ENCODE measurements at regions not wholly inside any gene's neighbourhood (a gene's known extent, or its start where the extent isn't known, plus 50 kb on each side); places are given as distances from the start of the nearest gene placed in this dataset.
"Not testable (repeated sequence)": the region's sequence is repeated elsewhere in the genome, so short reads cannot be mapped to it uniquely, and the experiment has no call there.

DNA sequence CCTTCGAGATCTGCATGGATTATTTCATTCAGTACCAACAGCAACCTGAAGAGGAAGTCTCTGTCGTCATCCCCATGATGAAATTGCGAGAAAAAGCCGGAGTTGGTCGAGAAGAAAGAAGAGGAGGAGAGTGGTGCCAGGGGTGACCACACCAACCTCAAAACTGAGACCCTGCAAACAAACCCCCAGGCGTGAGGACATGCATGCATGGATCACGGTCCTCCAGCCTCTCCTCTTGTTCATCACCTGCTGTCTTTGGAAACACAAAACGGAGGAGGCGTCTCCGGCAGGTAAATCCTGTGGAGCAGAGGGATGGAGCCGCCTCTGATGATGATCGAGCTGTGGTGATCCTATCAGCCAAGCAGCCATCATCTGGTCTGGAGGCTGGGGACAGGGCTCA, 114.4 kb upstream of the IRX2 start:
- Mint-ChIP-seq H3K27me3 (peaks cover 49% of the 10 kb centered on the region), H3K9me3 (ENCODE audit: low read depth) (no peaks in the 10 kb centered on the region)

DNA sequence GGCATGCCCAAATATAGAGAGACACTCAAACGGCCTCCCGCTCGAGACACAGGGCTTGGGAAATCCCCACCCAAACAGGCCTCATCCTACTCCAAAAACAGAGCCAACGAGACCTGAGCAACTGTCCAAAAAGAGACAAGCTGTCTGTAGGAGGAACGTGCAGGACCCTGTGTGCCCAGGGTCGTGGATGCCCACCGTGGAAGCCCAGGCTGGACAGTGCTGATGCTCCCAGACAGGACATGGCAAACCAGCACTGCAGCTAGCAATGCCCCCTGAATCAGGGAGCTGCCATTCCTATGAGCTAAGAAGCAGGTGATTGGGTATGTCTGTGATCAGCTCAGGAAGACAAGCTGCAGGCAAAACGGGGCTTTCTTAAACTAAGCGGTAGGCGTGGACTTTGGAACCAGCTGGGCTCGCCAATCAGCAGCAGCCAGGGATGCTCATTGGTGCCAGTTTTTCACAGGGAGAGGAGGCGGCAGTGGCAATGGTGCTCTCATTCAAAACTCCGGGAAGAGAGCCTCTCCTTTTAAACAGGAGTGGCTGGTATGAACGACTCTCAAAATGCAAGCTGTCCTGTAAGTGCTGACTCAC, 113.1 kb upstream of the IRX2 start:
- no peaks in the 10 kb centered on the region for H3K9me3 Mint-ChIP-seq (ENCODE audit: low read depth)
- H3K4me3 Mint-ChIP-seq (ENCODE audit: low read depth): no peak overlapping the region
- DNase-seq (ENCODE audit: low spot score, unreplicated experiment): no peak
- H3K27ac Mint-ChIP-seq: no peak overlapping the region
- TF ChIP-seq CTCF (IDR thresholded peaks at IDR 0.05; ENCODE audit: unreplicated experiment): no peak
- H3K36me3 Mint-ChIP-seq (ENCODE audit: insufficient read depth): no peaks in the 10 kb centered on the region
- peaks cover 3% of the 10 kb centered on the region for H3K4me1 Mint-ChIP-seq (ENCODE audit: low read depth)
- peaks cover 41% of the 10 kb centered on the region for H3K27me3 Mint-ChIP-seq

More for the DNA sequence above, 114.4 kb upstream of the IRX2 start:
- no peak for DNase-seq (ENCODE audit: low spot score, unreplicated experiment)
- no peak for TF ChIP-seq CTCF (IDR thresholded peaks at IDR 0.05; ENCODE audit: unreplicated experiment)
- Mint-ChIP-seq H3K36me3 (ENCODE audit: insufficient read depth) (no peaks in the 10 kb centered on the region), H3K27ac (no peak overlapping the region), H3K4me1 (ENCODE audit: low read depth) (no peaks in the 10 kb centered on the region), H3K4me3 (ENCODE audit: low read depth) (no peak overlapping the region)

GRCh38 chr5:2863675-2864433, 112.4 kb upstream of the IRX2 start:
- DNase-seq (ENCODE audit: low spot score, unreplicated experiment): no peak
- H3K36me3 Mint-ChIP-seq (ENCODE audit: insufficient read depth): no peaks in the 10 kb centered on the region
- no peak overlapping the region for H3K4me3 Mint-ChIP-seq (ENCODE audit: low read depth)
- peaks cover 3% of the 10 kb centered on the region for H3K4me1 Mint-ChIP-seq (ENCODE audit: low read depth)
- H3K27ac Mint-ChIP-seq: no peak overlapping the region
- peaks cover 39% of the 10 kb centered on the region for H3K27me3 Mint-ChIP-seq
- TF ChIP-seq CTCF (IDR thresholded peaks at IDR 0.05; ENCODE audit: unreplicated experiment): no peak
- H3K9me3 Mint-ChIP-seq (ENCODE audit: low read depth): no peaks in the 10 kb centered on the region

- H3K36me3 Mint-ChIP-seq (ENCODE audit: insufficient read depth): no peaks in the 10 kb centered on the region
- H3K4me3 Mint-ChIP-seq (ENCODE audit: low read depth): no peak overlapping the region
- DNase-seq (ENCODE audit: low spot score, unreplicated experiment): no peak
- H3K4me1 Mint-ChIP-seq (ENCODE audit: low read depth): peaks cover 3% of the 10 kb centered on the region
- no peak overlapping the region for H3K27ac Mint-ChIP-seq
- no peak for TF ChIP-seq CTCF (IDR thresholded peaks at IDR 0.05; ENCODE audit: unreplicated experiment)
- no peaks in the 10 kb centered on the region for H3K9me3 Mint-ChIP-seq (ENCODE audit: low read depth)
- H3K27me3 Mint-ChIP-seq: peaks cover 37% of the 10 kb centered on the region
These were observed 111.7 kb upstream of the IRX2 start for GRCh38 chr5:2863133-2863532.

GRCh38 chr5:2862176-2862575, 110.7 kb upstream of the IRX2 start:
- peaks cover 38% of the 10 kb centered on the region for H3K27me3 Mint-ChIP-seq
- not testable (repeated sequence) for H3K36me3 Mint-ChIP-seq (ENCODE audit: insufficient read depth); DNase-seq (ENCODE audit: low spot score, unreplicated experiment); H3K9me3 Mint-ChIP-seq (ENCODE audit: low read depth); H3K4me3 Mint-ChIP-seq (ENCODE audit: low read depth); H3K4me1 Mint-ChIP-seq (ENCODE audit: low read depth); H3K27ac Mint-ChIP-seq

DNA sequence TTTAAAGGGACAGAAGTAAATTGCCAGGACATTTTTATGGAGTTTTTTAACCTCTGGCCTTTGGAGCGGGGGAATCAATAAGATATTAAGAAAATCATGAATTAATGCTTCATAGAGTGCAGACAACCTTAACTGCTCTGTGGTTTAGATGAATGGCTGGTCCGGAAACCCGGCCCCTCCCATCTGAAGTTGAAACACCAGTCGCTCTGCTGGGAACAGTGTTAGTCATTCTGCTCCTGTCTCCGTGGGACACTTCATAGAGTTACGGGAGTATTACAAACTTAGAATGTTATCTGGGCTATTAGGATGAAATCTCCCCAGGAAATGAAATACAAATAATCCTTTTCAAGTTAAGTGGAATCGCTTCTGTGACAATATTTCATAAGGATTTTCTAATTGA, 110.1 kb upstream of the IRX2 start:
- DNase-seq (ENCODE audit: low spot score, unreplicated experiment): no peak
- no peak overlapping the region for H3K27ac Mint-ChIP-seq
- peaks cover 35% of the 10 kb centered on the region for H3K27me3 Mint-ChIP-seq
- no peaks in the 10 kb centered on the region for H3K9me3 Mint-ChIP-seq (ENCODE audit: low read depth)
- no peaks in the 10 kb centered on the region for H3K36me3 Mint-ChIP-seq (ENCODE audit: insufficient read depth)
- peaks cover 3% of the 10 kb centered on the region for H3K4me1 Mint-ChIP-seq (ENCODE audit: low read depth)
- H3K4me3 Mint-ChIP-seq (ENCODE audit: low read depth): no peak overlapping the region
- no peak for TF ChIP-seq CTCF (IDR thresholded peaks at IDR 0.05; ENCODE audit: unreplicated experiment)
